ENCODE measurements at regions not wholly inside any gene's neighbourhood (a gene's known extent, or its start where the extent isn't known, plus 50 kb on each side); places are given as distances from the start of the nearest gene placed in this dataset.
"Not testable (repeated sequence)": the region's sequence is repeated elsewhere in the genome, so short reads cannot be mapped to it uniquely, and the experiment has no call there.

DNA sequence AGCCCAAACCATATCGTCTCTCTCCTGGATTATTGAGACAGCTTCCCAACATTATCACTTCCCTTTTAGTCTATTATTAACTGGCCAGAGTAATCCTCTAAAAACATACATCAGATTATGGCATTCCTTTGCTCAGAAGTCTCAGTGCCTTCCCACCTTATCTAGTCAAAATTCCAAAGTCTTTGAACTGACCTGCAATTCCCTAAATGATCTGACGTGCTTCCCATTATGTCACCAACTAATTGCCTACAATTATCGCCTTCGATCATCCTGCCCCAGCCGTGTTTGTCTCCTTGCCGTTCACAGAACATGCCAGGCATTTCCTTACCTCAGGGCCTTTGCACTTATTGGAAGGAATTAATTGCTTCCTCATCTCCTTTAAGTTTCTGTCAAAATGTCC is 332.4 kb downstream of the IRS1 start:
- no peak for DNase-seq

DNA sequence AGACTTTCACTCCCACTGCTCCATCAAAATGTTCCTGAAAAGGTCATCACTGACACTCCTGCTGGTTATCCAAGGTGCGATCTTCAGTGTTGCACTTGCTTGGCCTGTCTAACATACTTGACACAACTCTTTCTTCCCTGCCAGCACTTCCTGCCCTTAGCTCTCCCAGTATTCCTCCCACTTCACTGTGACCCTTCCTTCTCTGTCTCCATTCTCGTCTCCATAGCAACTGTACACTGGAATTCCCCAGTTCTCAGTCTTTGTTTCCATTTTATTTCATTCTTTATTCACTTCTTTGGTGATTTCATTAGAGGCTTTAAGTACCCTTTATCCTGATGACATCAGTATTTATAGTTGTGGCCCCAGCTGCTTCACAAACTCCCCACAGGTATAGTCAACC is 333.0 kb downstream of the IRS1 start:
- no peak for DNase-seq

DNA sequence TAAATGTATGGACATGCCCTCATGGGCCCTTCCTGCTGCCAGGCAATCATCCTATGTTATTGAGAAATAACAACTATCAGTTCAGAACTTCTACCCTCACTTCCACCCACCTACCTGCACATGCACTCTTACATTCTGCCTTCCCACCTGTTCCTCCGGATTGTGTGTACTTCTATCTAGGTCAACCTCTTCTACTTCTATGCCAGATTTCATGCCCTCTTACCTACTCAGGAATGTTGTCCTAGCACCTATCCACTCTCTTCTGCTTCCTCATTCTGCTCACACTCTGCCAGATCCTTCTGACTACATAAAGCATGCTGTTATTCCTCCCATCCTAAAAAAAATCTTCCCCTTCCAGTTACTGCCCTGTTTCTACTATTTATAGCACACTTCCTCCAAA is 333.5 kb downstream of the IRS1 start:
- DNase-seq = no peak

DNA sequence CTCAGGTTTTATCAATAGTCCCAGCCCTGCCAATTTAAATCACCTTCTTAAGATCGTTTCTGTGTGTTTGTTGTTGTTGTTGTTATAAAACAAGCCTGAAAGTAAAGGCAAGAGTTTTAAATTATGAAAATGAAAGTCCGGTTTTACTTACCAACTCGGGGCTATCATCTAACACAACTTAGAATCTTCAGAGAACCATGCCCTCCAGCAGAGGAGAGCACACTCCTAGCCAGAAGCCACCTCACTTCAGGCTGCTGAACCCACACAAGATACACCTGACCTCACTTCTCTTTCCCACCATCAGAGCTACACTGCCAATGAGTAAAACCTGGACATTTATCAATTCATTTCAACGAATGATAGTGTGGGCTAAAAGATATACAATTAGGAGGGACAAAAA is 335.2 kb downstream of the IRS1 start:
- DNase-seq = no peak

DNA sequence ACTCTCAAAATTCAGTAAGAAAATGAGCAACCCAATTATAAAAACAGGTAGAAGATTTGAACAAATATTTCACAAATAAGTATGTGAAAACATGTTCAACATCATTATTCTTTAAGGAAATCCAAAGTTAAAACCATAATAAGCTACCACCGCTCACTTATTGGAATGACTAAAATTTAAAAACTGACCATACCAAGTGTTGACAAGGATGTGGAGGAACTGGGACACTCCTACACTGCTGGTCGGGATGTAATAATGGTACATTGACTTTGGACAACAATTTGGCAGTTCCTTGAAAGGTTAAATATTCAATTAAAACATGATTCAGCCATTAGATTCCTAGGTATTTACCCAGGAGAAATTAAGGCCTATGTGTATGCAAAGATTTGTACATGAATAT is 336.5 kb downstream of the IRS1 start:
- DNase-seq = no peak

DNA sequence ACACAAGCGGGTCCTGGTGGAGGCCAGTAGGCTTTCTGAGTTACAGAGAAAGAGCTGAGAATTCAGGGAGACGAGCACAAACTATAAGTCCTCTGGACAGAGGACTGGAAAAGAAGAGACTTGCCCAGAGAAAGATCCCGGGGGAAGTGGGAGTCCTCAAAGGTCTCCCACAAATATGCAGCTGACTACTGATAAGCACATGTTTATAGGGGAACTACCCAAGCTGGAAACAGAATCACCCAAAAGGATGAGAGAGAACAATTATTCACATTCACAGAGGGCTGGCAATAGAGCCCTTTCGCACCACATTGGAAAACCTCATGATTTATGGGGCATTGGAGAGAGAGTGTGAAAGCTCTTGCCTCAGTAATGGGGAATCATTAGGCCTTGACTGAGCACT is 337.6 kb downstream of the IRS1 start:
- no peak for DNase-seq

DNA sequence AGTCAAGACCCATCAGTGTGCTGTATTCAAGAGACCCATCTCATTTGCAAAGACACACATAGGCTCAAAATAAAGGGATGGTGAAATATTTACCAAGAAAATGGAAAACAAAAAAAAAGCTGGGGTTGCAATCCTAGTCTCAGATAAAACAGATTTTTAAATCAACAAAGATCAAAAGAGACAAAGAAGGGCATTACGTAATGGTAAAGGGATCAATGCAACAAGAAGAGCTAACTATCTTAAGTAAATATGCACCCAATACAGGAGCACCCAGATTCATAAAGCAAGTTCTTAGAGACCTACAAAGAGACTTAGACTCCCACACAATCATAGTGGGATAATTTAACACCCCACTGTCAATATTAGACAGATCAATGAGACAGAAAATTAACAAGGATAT is 343.5 kb downstream of the IRS1 start:
- not testable (repeated sequence) for DNase-seq

DNA sequence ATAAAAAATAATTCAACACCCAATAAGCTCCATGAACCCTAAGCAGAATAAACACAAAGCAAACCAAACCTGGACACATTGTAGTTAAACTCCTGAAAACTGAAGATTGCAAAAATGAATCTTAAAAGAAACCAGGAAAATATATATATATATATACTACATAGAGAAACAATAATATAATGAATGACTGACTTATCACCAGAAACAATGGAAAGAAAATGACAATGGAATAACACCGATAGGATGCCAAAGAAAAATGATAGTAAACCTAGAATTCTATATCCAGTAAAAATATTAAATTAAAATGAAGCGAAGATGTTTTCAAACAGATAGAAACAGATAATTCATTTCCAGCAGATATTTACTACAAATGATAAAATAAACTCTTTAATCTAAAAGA is 346.9 kb downstream of the IRS1 start:
- no peak for DNase-seq

DNA sequence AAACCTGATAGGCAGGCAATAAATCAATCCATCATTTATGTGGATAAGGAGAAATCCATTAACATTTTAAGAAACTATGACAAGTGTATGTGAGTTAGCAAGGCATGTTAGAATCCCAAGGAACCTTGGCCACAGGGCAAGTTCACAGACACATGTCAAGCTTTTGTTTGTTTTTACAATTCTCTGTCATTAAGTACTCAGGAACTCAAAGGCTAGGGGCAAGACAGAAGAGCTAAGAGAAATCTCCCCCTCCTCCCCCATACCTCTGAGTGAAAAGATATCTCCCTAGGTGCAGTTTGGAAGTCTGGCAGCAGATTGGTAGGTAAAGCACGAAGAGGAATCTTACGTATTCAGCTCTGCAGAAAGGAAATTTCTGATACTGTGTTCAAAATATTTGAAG is 348.1 kb downstream of the IRS1 start:
- DNase-seq = no peak

DNA sequence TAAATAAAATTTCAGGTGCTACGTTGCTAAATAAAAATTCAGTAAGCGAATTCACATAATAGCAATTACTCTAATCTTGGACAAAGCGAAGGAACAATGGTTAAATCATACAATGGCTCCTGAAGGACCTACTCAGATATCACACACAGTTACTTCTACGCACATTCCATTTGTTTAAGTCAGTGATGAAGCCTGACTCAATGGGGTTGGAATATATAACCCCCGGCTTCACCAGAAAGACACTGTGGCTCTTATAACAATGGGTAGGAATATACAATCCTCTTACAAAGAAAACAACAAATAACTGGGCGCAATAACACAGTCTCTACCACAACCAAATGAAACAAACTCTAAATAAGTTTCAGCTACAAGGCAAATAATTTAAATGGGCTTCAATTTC is 349.5 kb downstream of the IRS1 start:
- DNase-seq = no peak

DNA sequence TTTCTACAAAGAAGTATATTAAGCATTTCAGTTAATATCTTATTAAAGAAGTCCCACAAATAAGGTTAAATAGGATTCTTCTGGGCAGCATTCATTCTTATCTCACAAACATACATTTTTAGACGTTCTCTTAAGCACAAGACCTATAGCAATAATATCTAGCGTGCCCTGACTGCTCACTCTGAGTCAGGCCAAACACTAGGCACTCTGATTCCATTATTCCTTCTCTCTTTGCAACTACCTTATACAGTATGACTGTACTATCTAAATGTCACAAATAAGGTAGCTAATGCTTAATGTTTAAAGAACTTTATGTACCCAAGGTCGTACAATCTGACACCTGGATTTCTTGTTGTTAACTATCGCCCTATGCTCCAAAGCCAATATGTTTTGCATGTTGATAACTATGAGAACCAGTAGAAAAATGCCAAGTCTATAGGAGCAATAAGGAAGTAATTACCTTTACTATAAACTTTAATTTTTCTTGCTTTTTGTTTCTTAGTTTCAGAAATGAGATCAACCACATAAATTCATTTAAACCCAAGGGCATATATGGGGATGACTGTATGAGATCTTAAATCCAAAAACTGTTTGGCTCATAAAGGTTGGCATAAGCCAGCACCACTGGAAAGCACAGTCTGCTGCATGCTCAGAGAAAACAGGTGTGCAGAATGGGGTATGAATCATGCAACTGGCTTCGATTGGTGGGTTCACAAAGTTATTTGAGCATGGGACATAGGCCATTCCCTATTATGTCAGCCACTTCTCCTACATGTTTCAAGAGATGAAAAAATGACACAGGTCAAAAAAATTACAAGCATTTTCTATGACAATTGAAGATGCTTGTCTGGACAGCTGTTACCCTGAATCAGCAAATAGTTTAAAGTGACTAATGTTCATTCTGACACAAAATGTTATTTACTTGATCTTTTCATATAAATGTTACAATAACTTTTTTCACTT is 352.0 kb downstream of the IRS1 start:
- no peak for DNase-seq

DNA sequence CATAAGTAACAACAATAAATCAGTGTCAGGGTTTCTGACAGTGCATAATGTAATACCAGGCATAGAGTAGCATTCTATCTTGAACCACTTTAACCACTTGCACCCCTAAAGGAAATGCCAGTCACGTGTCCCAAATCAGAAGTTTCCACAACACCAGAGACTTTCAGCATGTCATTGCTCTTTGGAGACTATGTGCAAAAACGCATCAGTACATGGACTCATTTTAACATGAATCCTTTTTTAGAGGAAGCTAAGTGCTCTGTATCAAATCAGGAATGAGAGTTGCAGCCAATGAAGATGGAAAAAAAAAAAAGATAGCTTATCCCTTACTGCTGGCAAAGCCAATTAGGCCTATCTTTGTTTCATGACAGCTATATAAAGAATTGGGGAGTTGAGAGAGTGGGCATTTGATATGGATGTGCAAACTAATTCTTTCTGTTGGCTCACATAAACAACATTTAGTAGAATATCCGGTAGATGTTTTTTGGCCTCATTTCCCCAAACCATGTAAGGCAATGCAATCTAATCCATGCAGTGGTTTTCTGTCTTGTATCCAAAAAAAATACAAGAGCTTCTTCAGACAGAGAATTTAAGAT is 353.1 kb downstream of the IRS1 start:
- no peak for DNase-seq

DNA sequence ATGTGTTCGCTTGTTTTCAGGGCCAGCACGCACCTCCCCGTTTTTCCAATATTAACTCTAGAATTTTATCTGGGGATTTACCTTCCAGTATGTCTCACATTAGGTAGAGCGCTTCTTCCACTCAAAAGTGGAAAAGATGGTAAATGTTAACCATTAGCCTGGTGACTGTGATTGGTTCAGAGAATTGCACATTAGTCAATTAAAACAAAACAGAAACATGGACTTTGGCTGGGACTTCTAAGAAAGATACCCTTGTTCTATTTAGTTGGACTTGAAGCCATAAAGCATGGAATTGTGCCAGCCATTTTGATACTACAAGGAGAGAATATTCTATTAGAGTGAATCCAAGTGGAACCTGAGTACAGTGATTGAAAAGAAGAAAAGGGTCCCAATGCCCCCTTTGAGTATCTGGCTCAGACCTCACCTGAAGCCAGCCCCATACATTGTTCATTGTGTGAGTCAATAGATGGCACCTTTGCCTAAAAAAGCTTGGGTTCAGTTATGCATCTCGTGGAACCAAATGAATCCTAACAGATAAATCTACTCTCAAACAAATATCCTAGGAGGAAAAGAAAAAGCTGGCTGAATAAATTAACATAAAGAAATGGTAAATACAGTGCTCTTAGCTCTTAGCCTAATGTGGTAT is 354.3 kb downstream of the IRS1 start:
- no peak for DNase-seq

DNA sequence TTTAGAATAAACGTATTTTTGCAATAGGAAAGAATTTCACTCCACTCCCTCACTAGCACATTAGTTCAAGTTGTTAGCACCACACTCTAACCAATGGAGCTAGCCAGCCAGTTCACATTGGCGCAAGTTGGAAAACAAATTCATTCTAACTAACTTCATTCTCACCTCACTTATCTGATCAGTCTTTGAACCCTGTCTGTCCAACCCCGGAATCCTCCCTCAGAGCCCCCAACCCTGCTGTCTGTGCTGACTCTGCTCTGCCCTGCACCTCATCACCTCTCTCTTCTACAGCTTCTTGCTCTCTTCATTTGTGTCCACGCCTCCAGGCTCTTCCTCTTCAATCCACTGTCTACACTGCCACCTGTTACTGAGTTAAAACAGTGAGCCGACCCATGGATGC is 356.5 kb downstream of the IRS1 start:
- DNase-seq = no peak

DNA sequence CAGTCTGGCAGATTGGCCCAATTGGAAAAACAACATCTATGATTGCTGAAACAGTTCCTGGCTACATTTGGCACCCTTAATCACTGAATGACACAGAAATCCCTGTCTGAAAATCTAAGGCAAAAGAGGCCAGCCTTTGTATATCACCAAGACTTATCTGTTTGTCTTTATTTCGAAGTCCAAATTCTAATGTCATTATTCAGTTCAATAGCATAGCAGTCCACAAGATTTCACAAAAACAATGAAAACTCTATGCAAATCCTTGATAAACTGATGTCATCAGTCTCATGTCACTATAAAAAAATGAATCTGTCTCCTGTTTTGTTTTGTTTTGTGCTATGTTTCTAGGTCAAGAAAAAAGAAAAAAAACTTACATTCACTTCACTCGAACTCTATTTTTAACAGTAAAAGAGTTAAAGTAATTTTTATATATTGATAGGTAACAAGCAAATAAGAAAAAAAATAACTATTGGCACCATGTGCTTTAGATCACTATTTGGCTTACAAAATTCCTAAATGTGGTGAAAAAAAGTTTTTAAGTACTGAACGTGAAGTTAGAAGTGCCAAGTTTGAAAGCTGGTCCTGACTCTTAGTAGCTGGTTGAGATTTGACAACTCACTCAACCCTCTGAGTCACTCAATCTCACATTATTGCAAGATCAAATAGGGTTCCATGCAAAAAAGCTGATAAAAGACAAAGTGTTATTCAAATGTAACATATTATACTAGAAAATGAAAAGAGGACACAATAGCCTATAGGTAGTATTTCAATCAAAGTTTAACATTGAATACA is 359.3 kb downstream of the IRS1 start:
- no peak for DNase-seq

DNA sequence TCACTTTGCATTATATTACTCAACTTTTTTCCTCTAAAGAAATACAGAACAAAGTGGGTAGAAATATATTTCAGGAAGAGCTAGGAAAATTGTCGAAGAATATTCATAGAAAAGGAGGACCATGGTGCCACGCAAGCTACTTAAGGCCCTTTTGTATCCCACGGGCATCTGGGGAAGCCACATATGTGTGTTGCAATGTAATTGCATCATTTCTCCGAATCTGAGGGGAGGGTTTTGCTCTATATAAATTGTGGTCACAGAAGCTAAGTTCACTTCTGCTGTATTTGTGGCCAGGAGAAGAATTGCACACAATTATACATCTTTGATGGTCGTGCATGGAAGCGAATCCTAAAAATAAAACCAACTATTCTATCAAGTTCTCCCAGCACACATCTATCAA is 360.3 kb downstream of the IRS1 start:
- DNase-seq = no peak

DNA sequence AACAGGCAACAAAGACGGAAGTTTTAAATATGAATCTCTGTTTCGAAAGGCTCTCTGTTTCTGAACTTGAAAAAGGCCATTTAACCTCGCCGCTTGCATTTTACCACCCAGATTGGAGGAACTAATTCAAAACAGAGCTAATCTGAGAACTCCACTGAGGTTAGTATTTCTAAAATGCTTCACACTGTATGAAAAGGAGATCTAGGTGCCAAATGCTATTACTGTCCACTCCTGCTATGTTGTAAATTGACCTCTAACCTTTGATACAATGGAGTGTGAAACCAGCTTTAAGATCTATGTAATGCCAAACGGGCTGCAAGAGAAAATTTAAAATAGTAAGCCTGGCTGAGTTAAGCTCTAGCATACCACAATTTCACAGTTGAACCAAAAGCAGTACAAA is 364.5 kb downstream of the IRS1 start:
- no peak for DNase-seq

DNA sequence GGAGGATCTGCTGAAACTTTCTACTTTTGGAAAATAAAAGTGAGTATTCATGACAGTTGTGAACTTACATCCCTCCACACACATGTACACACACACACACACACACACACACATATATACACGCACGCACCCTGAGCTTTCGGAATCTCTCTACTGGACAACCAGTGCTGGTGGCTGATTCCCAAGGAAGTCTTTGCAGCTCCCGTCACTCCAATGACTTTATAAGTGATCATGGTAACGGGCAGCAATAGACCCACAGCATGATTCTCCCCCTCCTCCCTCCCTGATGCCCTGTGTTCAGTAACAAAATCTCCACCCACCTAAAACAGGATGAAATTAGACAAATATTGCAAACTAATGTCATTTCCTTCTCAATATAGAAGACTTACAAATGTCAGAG is 364.9 kb downstream of the IRS1 start:
- DNase-seq = no peak

DNA sequence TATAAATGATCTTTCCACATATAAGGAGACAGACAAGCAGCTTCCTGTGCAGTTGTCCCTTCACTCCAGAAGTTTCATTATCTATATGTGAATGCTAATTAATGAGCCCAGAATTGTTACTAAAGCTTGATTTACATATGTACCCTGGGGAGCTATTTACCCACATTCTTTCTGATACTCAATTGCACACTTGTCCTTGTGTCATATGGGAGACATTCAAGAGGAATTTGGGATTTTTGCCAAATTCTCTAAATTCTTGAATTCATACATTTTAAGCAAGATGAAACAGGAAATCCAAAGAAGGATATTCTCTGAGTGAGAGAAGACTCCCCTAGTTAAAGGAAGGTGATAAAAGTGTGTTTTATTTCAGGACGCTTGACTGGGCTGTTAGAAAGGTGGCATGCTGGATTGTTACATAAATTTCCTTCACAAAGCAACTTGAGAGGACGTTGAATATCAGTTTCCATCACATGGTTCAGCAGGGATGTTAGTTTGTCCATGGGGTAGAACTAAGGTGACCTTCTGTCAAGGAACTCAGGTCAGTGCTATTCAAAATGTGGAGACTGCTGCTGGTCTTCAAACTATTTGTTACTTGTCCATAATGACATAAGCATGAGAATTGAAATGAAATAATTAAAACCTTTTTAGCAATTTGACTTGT is 368.2 kb downstream of the IRS1 start:
- no peak for DNase-seq

DNA sequence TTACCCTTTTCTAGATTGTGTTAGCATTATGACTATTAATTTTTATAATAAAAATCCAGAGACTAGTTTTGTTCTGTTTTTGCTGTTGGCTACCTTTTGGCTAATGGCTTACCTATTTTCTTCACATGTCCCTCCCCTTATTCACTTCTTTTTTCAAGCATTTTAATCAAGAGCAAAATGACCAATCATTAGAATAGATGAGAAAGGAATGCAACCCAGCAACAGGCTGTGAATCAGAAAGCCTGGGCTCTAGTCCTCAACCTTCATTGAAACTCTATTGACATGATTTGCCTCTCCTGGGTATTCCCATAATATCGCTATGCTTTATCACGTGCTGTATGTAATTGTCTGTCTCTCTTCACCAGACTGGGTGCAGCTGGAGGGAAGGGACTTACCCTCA is 370.1 kb downstream of the IRS1 start:
- DNase-seq = no peak

DNA sequence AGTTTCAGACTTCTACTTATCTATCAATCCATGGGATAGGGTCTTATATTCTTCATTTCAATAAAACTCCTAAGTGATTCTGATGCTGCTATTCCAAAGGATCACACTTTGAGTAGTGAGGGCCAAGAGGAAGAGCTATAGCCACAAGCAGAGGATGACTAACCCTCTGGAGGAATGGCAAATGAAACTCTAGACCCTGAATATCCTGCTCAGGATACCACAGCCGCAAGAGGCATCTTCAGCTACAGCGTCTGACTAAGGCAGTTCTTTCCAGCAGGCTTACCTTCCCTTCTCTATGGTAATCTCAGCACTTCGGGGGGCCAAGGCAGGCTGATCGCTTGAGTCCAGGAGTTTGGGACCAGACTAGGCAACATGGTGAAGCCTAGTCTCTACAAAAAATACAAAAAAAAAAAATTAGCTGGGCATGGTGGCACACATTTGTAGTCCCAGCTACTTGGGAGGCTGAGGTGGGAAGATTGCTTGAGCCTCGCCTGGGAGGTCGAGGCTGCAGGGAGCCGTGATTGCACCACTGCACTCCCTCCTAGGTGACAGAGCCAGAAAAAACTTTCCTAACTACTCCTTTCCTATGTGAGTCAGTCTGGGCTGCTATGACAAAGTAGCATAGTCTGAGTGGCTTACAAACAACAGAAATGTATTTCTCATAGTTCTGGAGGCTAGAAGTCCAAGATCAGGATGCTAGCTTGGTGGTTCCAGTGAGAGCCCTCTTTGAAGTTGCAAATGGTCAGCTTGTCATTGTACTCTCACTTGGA is 371.9 kb downstream of the IRS1 start:
- DNase-seq = no peak

DNA sequence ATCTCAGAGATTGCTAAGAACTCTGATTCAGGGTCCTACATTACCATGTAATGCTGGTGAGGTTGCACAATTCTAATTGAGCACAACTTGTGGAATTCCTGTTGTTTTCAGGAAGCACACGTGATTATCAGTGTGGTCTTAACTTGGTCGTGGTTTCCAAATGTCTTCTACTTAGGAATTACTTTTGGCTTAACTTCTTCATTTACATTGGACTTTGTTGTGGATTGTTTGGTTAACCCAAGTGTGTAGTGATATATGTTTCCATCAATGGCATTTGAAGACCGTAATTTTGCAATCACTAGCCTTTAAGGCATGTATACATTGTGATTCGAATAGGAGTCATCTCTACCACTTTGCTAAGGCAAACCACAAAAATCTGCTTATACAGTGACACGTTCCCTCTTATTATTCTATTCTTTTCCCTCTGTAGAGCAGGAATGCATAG is 373.3 kb downstream of the IRS1 start:
- DNase-seq = no peak
